ENCODE measurements at regions not wholly inside any gene's neighbourhood (a gene's known extent, or its start where the extent isn't known, plus 50 kb on each side); places are given as distances from the start of the nearest gene placed in this dataset.

DNA sequence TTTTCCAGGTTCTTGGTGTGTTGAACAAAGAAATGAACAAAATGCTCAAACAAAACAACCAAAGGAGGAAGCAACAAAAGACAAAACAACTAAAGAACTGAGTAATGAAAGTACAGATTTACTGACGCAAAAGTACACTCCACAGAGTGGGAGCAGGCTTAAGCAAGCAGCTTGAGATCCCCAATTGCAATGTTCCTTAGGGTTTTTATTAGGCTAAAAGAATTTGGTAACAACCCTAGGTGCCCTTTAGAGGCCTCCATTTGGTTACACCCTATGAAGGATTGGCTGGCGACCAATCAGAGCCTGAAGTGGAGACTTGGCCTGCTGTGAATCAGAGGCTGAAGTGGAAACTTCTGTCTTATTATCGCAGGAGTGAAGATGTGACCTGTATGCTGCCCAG is 243.4 kb upstream of the ATP10A start:
- DNase-seq (ENCODE audit: insufficient read length, low spot score) (no peak), FAIRE-seq (no peak)
- TF ChIP-seq, protein P1, sequence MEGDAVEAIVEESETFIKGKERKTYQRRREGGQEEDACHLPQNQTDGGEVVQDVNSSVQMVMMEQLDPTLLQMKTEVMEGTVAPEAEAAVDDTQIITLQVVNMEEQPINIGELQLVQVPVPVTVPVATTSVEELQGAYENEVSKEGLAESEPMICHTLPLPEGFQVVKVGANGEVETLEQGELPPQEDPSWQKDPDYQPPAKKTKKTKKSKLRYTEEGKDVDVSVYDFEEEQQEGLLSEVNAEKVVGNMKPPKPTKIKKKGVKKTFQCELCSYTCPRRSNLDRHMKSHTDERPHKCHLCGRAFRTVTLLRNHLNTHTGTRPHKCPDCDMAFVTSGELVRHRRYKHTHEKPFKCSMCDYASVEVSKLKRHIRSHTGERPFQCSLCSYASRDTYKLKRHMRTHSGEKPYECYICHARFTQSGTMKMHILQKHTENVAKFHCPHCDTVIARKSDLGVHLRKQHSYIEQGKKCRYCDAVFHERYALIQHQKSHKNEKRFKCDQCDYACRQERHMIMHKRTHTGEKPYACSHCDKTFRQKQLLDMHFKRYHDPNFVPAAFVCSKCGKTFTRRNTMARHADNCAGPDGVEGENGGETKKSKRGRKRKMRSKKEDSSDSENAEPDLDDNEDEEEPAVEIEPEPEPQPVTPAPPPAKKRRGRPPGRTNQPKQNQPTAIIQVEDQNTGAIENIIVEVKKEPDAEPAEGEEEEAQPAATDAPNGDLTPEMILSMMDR (IDR thresholded peaks at IDR 0.05; ENCODE audit: insufficient read depth, missing control alignments): no peak

DNA sequence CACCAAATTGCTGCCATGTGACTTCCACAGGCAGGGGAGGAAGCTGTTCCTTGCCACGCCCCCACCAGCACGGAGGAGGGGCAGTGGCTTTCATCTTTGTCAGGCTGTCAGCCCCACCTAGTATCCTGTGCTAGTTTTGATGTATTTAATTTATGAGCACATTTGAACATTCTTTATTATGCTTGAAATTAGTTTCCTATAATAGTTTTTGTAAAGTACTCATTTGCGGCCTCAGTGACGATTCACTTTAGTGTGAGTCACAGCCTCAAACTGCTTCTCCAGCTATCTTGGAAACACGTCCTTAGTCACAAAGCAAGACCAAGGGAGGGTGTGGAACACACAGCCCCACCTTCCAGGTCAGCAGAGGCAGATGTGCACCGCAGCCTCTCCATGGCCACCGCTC is 239.9 kb upstream of the ATP10A start:
- TF ChIP-seq, protein P1 (IDR thresholded peaks at IDR 0.05; ENCODE audit: insufficient read depth, missing control alignments): no peak
- no peak for FAIRE-seq

DNA sequence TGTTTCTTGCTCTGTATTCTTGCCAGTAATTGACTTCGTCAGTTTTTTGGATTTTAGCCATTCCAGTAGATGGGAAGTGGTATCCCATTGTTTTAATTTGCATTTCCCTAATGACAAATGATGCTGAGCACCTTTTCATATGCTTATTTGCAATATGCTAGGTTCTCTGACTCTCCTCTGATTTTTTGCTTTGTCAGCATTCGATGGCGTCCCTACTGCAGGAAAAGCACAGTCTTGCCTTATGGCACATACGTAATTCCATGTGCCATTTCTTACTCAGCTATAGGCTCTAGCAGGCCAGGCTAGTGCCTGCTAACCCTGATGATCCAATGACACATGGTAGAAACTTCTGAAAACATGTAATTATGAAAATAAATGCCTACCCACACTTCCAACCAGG is 239.2 kb upstream of the ATP10A start:
- FAIRE-seq: no peak
- TF ChIP-seq, protein P1 (IDR thresholded peaks at IDR 0.05; ENCODE audit: insufficient read depth, missing control alignments): no peak

More for the DNA sequence above, 239.9 kb upstream of the ATP10A start:
- DNase-seq (ENCODE audit: insufficient read length, low spot score): no peak

DNA sequence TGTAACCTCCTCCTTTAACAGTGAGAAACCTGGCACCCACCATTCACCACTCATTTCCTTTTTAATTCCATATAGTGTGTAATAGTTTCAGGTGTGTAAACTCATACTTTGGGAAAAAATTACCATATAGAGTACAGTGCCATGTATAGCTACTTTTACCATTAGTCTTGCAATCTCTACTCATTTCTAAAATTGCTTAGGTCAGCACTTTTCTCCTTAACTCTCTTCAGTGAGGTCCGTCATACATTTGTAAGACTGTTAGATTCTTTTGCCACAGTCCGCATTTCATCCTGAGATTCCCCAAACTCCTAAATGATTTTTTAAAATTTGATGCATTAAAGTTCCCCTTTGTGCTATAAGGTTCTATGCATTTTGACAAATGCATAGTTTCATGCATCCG is 238.3 kb upstream of the ATP10A start:
- DNase-seq (ENCODE audit: insufficient read length, low spot score) (no peak), FAIRE-seq (no peak)
- TF ChIP-seq, protein P1 (IDR thresholded peaks at IDR 0.05; ENCODE audit: insufficient read depth, missing control alignments): no peak

More for the DNA sequence above, 239.2 kb upstream of the ATP10A start:
- no peak for DNase-seq (ENCODE audit: insufficient read length, low spot score)

DNA sequence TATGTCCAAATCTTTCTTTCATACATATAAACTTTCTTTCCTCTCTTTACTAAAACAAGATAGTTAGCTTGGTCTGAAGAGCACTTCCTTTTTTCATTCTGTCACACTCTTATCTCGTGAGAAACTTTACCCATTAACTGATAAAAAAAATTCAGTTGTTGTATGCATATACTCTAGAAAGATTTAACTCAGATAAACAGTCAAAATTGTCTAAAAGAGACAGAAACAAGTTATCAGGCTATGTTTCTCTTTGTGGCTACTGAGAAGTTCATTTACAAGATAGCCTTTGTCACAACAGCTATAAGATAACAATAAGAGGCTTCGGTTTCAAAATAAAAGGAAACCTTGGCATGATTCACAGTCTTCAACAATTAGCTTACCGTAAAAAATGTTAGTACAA is 235.7 kb upstream of the ATP10A start:
- FAIRE-seq (no peak), DNase-seq (ENCODE audit: insufficient read length, low spot score) (no peak)
- TF ChIP-seq, protein P1 (IDR thresholded peaks at IDR 0.05; ENCODE audit: insufficient read depth, missing control alignments): no peak

DNA sequence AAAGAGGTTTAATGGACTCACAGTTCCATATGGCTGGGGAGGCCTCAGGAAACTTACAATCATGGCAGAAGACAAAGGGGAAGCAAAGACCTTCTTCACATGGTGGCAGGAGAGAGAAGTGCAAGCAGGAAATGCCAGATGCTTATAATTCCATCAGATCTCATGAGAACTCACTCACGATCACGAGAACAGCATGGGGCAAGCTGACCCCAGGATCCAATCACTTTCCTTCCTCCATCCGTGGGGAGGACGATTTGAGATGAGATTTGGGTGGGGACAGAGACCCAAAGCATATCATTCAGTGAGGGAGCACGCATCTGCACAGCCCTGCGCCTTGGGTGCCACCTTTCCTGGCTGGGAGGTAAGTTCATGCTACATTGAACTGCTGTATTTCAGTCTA is 234.1 kb upstream of the ATP10A start:
- TF ChIP-seq, protein P1 (IDR thresholded peaks at IDR 0.05; ENCODE audit: insufficient read depth, missing control alignments): no peak
- FAIRE-seq: no peak
- no peak for DNase-seq (ENCODE audit: insufficient read length, low spot score)

DNA sequence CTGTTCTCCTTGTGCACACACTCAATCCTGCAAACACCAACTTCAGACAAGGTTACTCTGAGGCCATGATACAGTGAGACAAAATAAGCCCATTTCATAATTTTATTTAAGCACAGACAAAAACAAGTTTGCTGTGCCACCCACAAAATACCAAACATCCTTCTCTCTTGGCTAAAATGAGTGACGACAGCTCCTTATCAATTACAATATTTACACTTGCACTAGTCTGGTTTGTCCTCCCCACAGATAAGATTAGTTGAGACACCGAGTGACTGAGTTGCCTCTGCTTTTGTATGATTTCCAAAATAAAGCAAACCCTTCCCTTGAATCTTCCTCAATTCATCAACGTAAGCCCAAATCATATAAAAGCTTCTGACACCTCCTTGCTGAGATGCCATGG is 233.5 kb upstream of the ATP10A start:
- TF ChIP-seq, protein P1 (IDR thresholded peaks at IDR 0.05; ENCODE audit: insufficient read depth, missing control alignments): no peak
- DNase-seq (ENCODE audit: insufficient read length, low spot score) (no peak), FAIRE-seq (no peak)
